ENCODE measurements at regions not wholly inside any gene's neighbourhood (a gene's known extent, or its start where the extent isn't known, plus 50 kb on each side); places are given as distances from the start of the nearest gene placed in this dataset.

- Histone ChIP-seq H3K27ac (ENCODE audit: low read depth in 2 of 2, low read length in 2 of 2) (no peak overlapping the region), H3K9ac (ENCODE audit: low read depth in 1 of 2, low read length in 2 of 2) (no peak overlapping the region), H3K27me3 (ENCODE audit: control insufficient read depth in 2 of 2, insufficient read depth in 2 of 2, low read length in 2 of 2) (no peaks in the 10 kb centered on the region), H3K9me3 (ENCODE audit: control insufficient read depth in 2 of 2, low read length in 2 of 2) (no peaks in the 10 kb centered on the region), H3K4me1 (ENCODE audit: control insufficient read depth in 2 of 2, insufficient read depth in 2 of 2, low read length in 2 of 2) (no peaks in the 10 kb centered on the region), H3K4me3 (ENCODE audit: low read length in 2 of 2) (no peak overlapping the region), H3K36me3 (ENCODE audit: control insufficient read depth in 2 of 2, insufficient read depth in 2 of 2, low read length in 2 of 2) (no peaks in the 10 kb centered on the region)
Measured at GRCh38 chr7:51982653-51983052, 666.0 kb upstream of the COBL start.

- no peaks in the 10 kb centered on the region for H3K9me3 ChIP-seq (ENCODE audit: control insufficient read depth in 2 of 2, low read length in 2 of 2)
- H3K27ac ChIP-seq (ENCODE audit: low read depth in 2 of 2, low read length in 2 of 2), result no peak overlapping the region
- no peak overlapping the region for H3K4me3 ChIP-seq (ENCODE audit: low read length in 2 of 2)
- no peaks in the 10 kb centered on the region for H3K36me3 ChIP-seq (ENCODE audit: control insufficient read depth in 2 of 2, insufficient read depth in 2 of 2, low read length in 2 of 2)
- no peak overlapping the region for H3K9ac ChIP-seq (ENCODE audit: low read depth in 1 of 2, low read length in 2 of 2)
- no peaks in the 10 kb centered on the region for H3K27me3 ChIP-seq (ENCODE audit: control insufficient read depth in 2 of 2, insufficient read depth in 2 of 2, low read length in 2 of 2)
- H3K4me1 ChIP-seq (ENCODE audit: control insufficient read depth in 2 of 2, insufficient read depth in 2 of 2, low read length in 2 of 2), result no peaks in the 10 kb centered on the region
Measured at GRCh38 chr7:51980812-51981211, 664.2 kb upstream of the COBL start.

- H3K27ac ChIP-seq (ENCODE audit: low read depth in 2 of 2, low read length in 2 of 2), result no peak overlapping the region
- H3K4me1 ChIP-seq (ENCODE audit: control insufficient read depth in 2 of 2, insufficient read depth in 2 of 2, low read length in 2 of 2), result no peaks in the 10 kb centered on the region
- H3K36me3 ChIP-seq (ENCODE audit: control insufficient read depth in 2 of 2, insufficient read depth in 2 of 2, low read length in 2 of 2), result no peaks in the 10 kb centered on the region
- H3K9me3 ChIP-seq (ENCODE audit: control insufficient read depth in 2 of 2, low read length in 2 of 2), result no peaks in the 10 kb centered on the region
- H3K4me3 ChIP-seq (ENCODE audit: low read length in 2 of 2), result no peak overlapping the region
- H3K27me3 ChIP-seq (ENCODE audit: control insufficient read depth in 2 of 2, insufficient read depth in 2 of 2, low read length in 2 of 2), result no peaks in the 10 kb centered on the region
- H3K9ac ChIP-seq (ENCODE audit: low read depth in 1 of 2, low read length in 2 of 2), result no peak overlapping the region
Measured at GRCh38 chr7:51980313-51980712, 663.7 kb upstream of the COBL start.

DNA sequence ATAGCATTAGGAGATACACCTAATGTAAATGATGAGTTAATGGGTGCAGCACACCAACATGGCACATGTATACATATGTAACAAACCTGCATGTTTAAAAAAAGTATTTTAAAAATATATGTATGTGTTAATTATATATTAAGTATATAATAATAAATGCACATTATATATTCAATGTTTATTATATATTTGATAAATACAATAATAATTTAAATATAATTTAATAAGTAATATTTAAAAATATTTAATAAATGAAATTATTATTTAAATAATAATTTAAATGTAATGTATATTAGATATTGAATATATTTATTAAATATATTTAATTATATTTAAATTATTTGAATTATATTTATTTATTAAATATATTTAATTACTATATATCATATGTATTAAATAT, 661.3 kb upstream of the COBL start:
- no peak overlapping the region for H3K27ac ChIP-seq (ENCODE audit: low read depth in 2 of 2, low read length in 2 of 2)
- H3K4me3 ChIP-seq (ENCODE audit: low read length in 2 of 2), result no peak overlapping the region
- no peaks in the 10 kb centered on the region for H3K36me3 ChIP-seq (ENCODE audit: control insufficient read depth in 2 of 2, insufficient read depth in 2 of 2, low read length in 2 of 2)
- H3K27me3 ChIP-seq (ENCODE audit: control insufficient read depth in 2 of 2, insufficient read depth in 2 of 2, low read length in 2 of 2), result no peaks in the 10 kb centered on the region
- H3K9ac ChIP-seq (ENCODE audit: low read depth in 1 of 2, low read length in 2 of 2), result no peak overlapping the region
- no peaks in the 10 kb centered on the region for H3K9me3 ChIP-seq (ENCODE audit: control insufficient read depth in 2 of 2, low read length in 2 of 2)
- no peaks in the 10 kb centered on the region for H3K4me1 ChIP-seq (ENCODE audit: control insufficient read depth in 2 of 2, insufficient read depth in 2 of 2, low read length in 2 of 2)

- no peaks in the 10 kb centered on the region for H3K36me3 ChIP-seq (ENCODE audit: control insufficient read depth in 2 of 2, insufficient read depth in 2 of 2, low read length in 2 of 2)
- no peak overlapping the region for H3K27ac ChIP-seq (ENCODE audit: low read depth in 2 of 2, low read length in 2 of 2)
- no peaks in the 10 kb centered on the region for H3K9me3 ChIP-seq (ENCODE audit: control insufficient read depth in 2 of 2, low read length in 2 of 2)
- no peaks in the 10 kb centered on the region for H3K27me3 ChIP-seq (ENCODE audit: control insufficient read depth in 2 of 2, insufficient read depth in 2 of 2, low read length in 2 of 2)
- no peaks in the 10 kb centered on the region for H3K4me1 ChIP-seq (ENCODE audit: control insufficient read depth in 2 of 2, insufficient read depth in 2 of 2, low read length in 2 of 2)
- H3K9ac ChIP-seq (ENCODE audit: low read depth in 1 of 2, low read length in 2 of 2), result no peak overlapping the region
- H3K4me3 ChIP-seq (ENCODE audit: low read length in 2 of 2), result no peak overlapping the region
Measured at GRCh38 chr7:51973939-51974338, 657.3 kb upstream of the COBL start.

DNA sequence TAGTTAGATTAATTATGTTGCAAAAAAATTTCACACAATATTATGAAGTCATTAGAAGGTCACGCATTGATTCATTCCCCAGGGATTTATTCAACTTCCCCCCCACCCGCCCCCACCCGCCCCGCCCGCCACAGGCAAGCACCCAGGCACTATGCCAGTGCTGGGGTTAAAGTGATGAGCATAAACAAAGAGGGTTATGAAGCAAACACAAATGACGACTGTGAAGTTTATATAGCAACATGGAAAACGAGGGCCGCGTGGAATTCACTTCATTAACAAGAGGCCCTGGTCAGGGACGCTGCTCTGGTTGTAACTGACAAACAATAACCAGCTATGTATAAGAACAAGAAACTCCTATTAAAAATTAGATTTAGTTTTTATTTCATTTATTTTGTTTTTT, 656.5 kb upstream of the COBL start:
- Histone ChIP-seq H3K27me3 (ENCODE audit: control insufficient read depth in 2 of 2, insufficient read depth in 2 of 2, low read length in 2 of 2) (no peaks in the 10 kb centered on the region), H3K4me3 (ENCODE audit: low read length in 2 of 2) (no peak overlapping the region), H3K4me1 (ENCODE audit: control insufficient read depth in 2 of 2, insufficient read depth in 2 of 2, low read length in 2 of 2) (no peaks in the 10 kb centered on the region), H3K9me3 (ENCODE audit: control insufficient read depth in 2 of 2, low read length in 2 of 2) (no peaks in the 10 kb centered on the region), H3K9ac (ENCODE audit: low read depth in 1 of 2, low read length in 2 of 2) (no peak overlapping the region), H3K27ac (ENCODE audit: low read depth in 2 of 2, low read length in 2 of 2) (no peak overlapping the region), H3K36me3 (ENCODE audit: control insufficient read depth in 2 of 2, insufficient read depth in 2 of 2, low read length in 2 of 2) (no peaks in the 10 kb centered on the region)

GRCh38 chr7:51970961-51971665, 654.5 kb upstream of the COBL start:
- no peaks in the 10 kb centered on the region for H3K9me3 ChIP-seq (ENCODE audit: control insufficient read depth in 2 of 2, low read length in 2 of 2)
- no peaks in the 10 kb centered on the region for H3K4me1 ChIP-seq (ENCODE audit: control insufficient read depth in 2 of 2, insufficient read depth in 2 of 2, low read length in 2 of 2)
- no peak overlapping the region for H3K4me3 ChIP-seq (ENCODE audit: low read length in 2 of 2)
- no peaks in the 10 kb centered on the region for H3K36me3 ChIP-seq (ENCODE audit: control insufficient read depth in 2 of 2, insufficient read depth in 2 of 2, low read length in 2 of 2)
- H3K27ac ChIP-seq (ENCODE audit: low read depth in 2 of 2, low read length in 2 of 2), result no peak overlapping the region
- H3K27me3 ChIP-seq (ENCODE audit: control insufficient read depth in 2 of 2, insufficient read depth in 2 of 2, low read length in 2 of 2), result no peaks in the 10 kb centered on the region
- H3K9ac ChIP-seq (ENCODE audit: low read depth in 1 of 2, low read length in 2 of 2), result no peak overlapping the region

DNA sequence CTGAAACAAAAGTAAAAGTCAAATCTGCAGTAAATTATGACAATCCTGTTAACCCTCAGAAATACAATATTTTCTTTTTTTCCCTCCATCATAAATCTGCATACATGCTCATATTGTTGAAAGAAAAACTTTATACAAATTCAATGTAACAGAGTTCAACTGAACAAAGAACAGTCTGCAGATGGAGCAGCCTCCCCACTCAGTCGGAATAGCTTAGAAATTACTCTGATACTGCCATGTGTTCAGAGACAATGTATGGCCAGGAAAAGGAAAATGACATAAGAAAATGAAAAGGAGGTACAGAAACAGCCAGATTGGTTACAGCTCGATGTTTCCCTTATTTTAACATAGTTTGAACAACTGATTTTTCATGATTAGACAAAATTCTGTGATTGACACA, 651.9 kb upstream of the COBL start:
- Histone ChIP-seq H3K27ac (ENCODE audit: low read depth in 2 of 2, low read length in 2 of 2) (no peak overlapping the region), H3K36me3 (ENCODE audit: control insufficient read depth in 2 of 2, insufficient read depth in 2 of 2, low read length in 2 of 2) (no peaks in the 10 kb centered on the region), H3K4me3 (ENCODE audit: low read length in 2 of 2) (no peak overlapping the region)

DNA sequence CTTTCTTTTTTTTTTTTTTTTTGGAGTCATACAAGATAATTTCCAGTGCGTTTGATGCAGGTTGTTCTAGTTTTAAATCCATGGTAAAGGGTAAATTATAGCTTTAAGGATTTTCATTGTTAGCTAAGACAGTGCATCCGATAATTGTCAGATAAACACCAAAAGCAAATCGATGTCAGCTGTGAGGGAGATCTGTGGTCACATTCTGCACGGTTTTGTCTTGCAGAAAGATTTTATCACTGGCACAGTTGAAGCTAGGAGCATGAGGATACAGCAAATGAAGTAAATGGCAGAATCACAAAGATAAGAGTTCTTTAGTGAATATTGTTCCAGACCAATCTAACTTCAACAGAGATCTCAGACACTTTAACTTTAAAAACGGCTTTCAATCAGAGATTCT, 648.8 kb upstream of the COBL start:
- H3K9me3 ChIP-seq (ENCODE audit: control insufficient read depth in 2 of 2, low read length in 2 of 2), result no peaks in the 10 kb centered on the region
- no peaks in the 10 kb centered on the region for H3K4me1 ChIP-seq (ENCODE audit: control insufficient read depth in 2 of 2, insufficient read depth in 2 of 2, low read length in 2 of 2)
- no peak overlapping the region for H3K4me3 ChIP-seq (ENCODE audit: low read length in 2 of 2)
- no peaks in the 10 kb centered on the region for H3K27me3 ChIP-seq (ENCODE audit: control insufficient read depth in 2 of 2, insufficient read depth in 2 of 2, low read length in 2 of 2)
- no peak overlapping the region for H3K27ac ChIP-seq (ENCODE audit: low read depth in 2 of 2, low read length in 2 of 2)
- H3K9ac ChIP-seq (ENCODE audit: low read depth in 1 of 2, low read length in 2 of 2), result no peak overlapping the region
- H3K36me3 ChIP-seq (ENCODE audit: control insufficient read depth in 2 of 2, insufficient read depth in 2 of 2, low read length in 2 of 2), result no peaks in the 10 kb centered on the region

More for the DNA sequence above, 651.9 kb upstream of the COBL start:
- Histone ChIP-seq H3K9me3 (ENCODE audit: control insufficient read depth in 2 of 2, low read length in 2 of 2) (no peaks in the 10 kb centered on the region), H3K27me3 (ENCODE audit: control insufficient read depth in 2 of 2, insufficient read depth in 2 of 2, low read length in 2 of 2) (no peaks in the 10 kb centered on the region), H3K9ac (ENCODE audit: low read depth in 1 of 2, low read length in 2 of 2) (no peak overlapping the region), H3K4me1 (ENCODE audit: control insufficient read depth in 2 of 2, insufficient read depth in 2 of 2, low read length in 2 of 2) (no peaks in the 10 kb centered on the region)

DNA sequence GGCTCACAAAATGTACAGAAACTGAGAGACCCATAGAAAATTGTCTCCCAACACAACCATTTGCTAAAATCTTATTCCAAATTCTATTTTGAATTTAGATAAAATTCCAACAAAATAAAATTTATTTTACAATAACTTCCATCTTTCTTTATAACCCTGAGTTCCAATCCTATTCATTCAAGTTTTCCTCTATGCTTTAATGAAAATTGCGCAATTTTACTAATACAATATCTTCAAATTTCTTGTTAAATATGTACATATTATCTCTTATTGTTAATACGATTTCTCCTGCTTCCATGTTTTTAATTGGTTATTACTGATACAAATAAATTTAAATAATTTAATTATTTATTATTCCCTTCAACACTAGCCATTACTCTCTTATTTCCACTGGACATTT, 645.2 kb upstream of the COBL start:
- H3K9me3 ChIP-seq (ENCODE audit: control insufficient read depth in 2 of 2, low read length in 2 of 2), result no peaks in the 10 kb centered on the region
- H3K27me3 ChIP-seq (ENCODE audit: control insufficient read depth in 2 of 2, insufficient read depth in 2 of 2, low read length in 2 of 2), result no peaks in the 10 kb centered on the region
- no peak overlapping the region for H3K27ac ChIP-seq (ENCODE audit: low read depth in 2 of 2, low read length in 2 of 2)
- H3K9ac ChIP-seq (ENCODE audit: low read depth in 1 of 2, low read length in 2 of 2), result no peak overlapping the region
- H3K36me3 ChIP-seq (ENCODE audit: control insufficient read depth in 2 of 2, insufficient read depth in 2 of 2, low read length in 2 of 2), result no peaks in the 10 kb centered on the region
- H3K4me3 ChIP-seq (ENCODE audit: low read length in 2 of 2), result no peak overlapping the region
- no peaks in the 10 kb centered on the region for H3K4me1 ChIP-seq (ENCODE audit: control insufficient read depth in 2 of 2, insufficient read depth in 2 of 2, low read length in 2 of 2)

- Histone ChIP-seq H3K27ac (ENCODE audit: low read depth in 2 of 2, low read length in 2 of 2) (no peak overlapping the region), H3K36me3 (ENCODE audit: control insufficient read depth in 2 of 2, insufficient read depth in 2 of 2, low read length in 2 of 2) (no peaks in the 10 kb centered on the region), H3K9ac (ENCODE audit: low read depth in 1 of 2, low read length in 2 of 2) (no peak overlapping the region), H3K27me3 (ENCODE audit: control insufficient read depth in 2 of 2, insufficient read depth in 2 of 2, low read length in 2 of 2) (no peaks in the 10 kb centered on the region), H3K9me3 (ENCODE audit: control insufficient read depth in 2 of 2, low read length in 2 of 2) (no peaks in the 10 kb centered on the region), H3K4me3 (ENCODE audit: low read length in 2 of 2) (no peak overlapping the region), H3K4me1 (ENCODE audit: control insufficient read depth in 2 of 2, insufficient read depth in 2 of 2, low read length in 2 of 2) (no peaks in the 10 kb centered on the region)
Measured at GRCh38 chr7:51950813-51951212, 634.2 kb upstream of the COBL start.
